Neural progenitor cell (in vitro differentiated cells): ENCODE measurements at regions not wholly inside any gene's neighbourhood (a gene's known extent, or its start where the extent isn't known, plus 50 kb on each side); places are given as distances from the start of the nearest gene placed in this dataset.
A peak's percentile ranks its signal among the peaks of the same experiment; 100 is the strongest.

Experiments used
- DNase-seq: peaks from one replicate; pipeline ENCODE4 v3.0.0-alpha.2; 2016; ENCODE audit warnings: low spot score
- H2AFZ ChIP-seq: fragments of 200-600 bp; sonication (generic); replicated peaks from 2 replicates; pipeline ENCODE4 v1.6.1; 2016; ENCODE audit warnings: antibody characterized with exemption
- H3F3A ChIP-seq: fragments of 200-600 bp; sonication (generic); 2 replicates; pipeline ENCODE4 v1.6.1; 2016; ENCODE audit warnings: antibody characterized with exemption, low read depth
- H3K27ac ChIP-seq: fragments of 200-600 bp; sonication (generic); 2 replicates; pipeline ENCODE4 v1.5.1; 2016; ENCODE audit warnings: mild to moderate bottlenecking
- H3K27me3 ChIP-seq: fragments of 200-600 bp; sonication (generic); 2 replicates; pipeline ENCODE4 v1.6.1; 2016; ENCODE audit warnings: mild to moderate bottlenecking, moderate library complexity
- H3K36me3 ChIP-seq: fragments of 200-600 bp; sonication (generic); 2 replicates; pipeline ENCODE4 v1.5.1; 2016
- H3K4me1 ChIP-seq: fragments of 200-600 bp; sonication (generic); 2 replicates; pipeline ENCODE4 v1.6.1; 2016; ENCODE audit warnings: mixed run types
- H3K4me2 ChIP-seq: fragments of 200-600 bp; sonication (generic); 2 replicates; pipeline ENCODE4 v1.6.1; 2016
- H3K4me3 ChIP-seq: fragments of 200-600 bp; sonication (generic); 2 replicates; pipeline ENCODE4 v1.5.1; 2016
- H3K79me2 ChIP-seq: fragments of 200-600 bp; sonication (generic); 2 replicates; pipeline ENCODE4 v1.6.1; 2016; ENCODE audit warnings: low read depth
- H3K9ac ChIP-seq: fragments of 200-600 bp; sonication (generic); 2 replicates; pipeline ENCODE4 v1.6.1; 2016
- H3K9me3 ChIP-seq: fragments of 200-600 bp; sonication (generic); 2 replicates; pipeline ENCODE4 v1.5.1; 2016; ENCODE audit warnings: low read depth
- H4K20me1 ChIP-seq: fragments of 200-600 bp; sonication (generic); 2 replicates; pipeline ENCODE4 v1.6.1; 2016; ENCODE audit warnings: low read depth
- H3K27ac Mint-ChIP-seq: 3 replicates; pipeline ENCODE4 v1.8.0; 2021; ENCODE audit warnings: mixed read lengths
- H3K27me3 Mint-ChIP-seq: 2 replicates; pipeline ENCODE4 v1.8.0; 2022; ENCODE audit warnings: low read depth, mild to moderate bottlenecking, inconsistent platforms, moderate library complexity, mixed read lengths; ENCODE audit not compliant: insufficient read depth
- H3K36me3 Mint-ChIP-seq: 3 replicates; pipeline ENCODE4 v1.8.0; 2021; ENCODE audit warnings: mixed read lengths
- H3K4me1 Mint-ChIP-seq: 3 replicates; pipeline ENCODE4 v1.8.0; 2021; ENCODE audit warnings: mixed read lengths
- H3K4me3 Mint-ChIP-seq: 3 replicates; pipeline ENCODE4 v1.8.0; 2021; ENCODE audit warnings: mild to moderate bottlenecking, moderate library complexity, mixed read lengths
- H3K9me3 Mint-ChIP-seq: 3 replicates; pipeline ENCODE4 v1.8.0; 2020; ENCODE audit warnings: mixed read lengths
- CTCF ChIP-seq: fragments of 200-600 bp; sonication (generic); IDR thresholded peaks from 2 replicates; pipeline ENCODE4 v1.5.1; 2017; ENCODE audit warnings: antibody characterized with exemption, mild to moderate bottlenecking
- EZH2 ChIP-seq: fragments of 200-600 bp; sonication (generic); IDR thresholded peaks from 2 replicates; pipeline ENCODE4 v1.6.1; 2017; ENCODE audit warnings: antibody characterized with exemption, mild to moderate bottlenecking, moderate library complexity
- EZH2phosphoT487 ChIP-seq: fragments of 200-600 bp; sonication (generic); IDR thresholded peaks from 2 replicates; pipeline ENCODE4 v1.6.1; 2017; ENCODE audit warnings: antibody characterized with exemption

GRCh38 chr7:31190906-31191305 is 138.8 kb downstream of the ADCYAP1R1 start:
- no peak for DNase-seq
- H3K9ac ChIP-seq = no peak overlapping the region
- H3K27me3 ChIP-seq = peaks cover 18% of the 10 kb centered on the region
- no peaks in the 10 kb centered on the region for H4K20me1 ChIP-seq
- Mint-ChIP-seq H3K9me3 (peaks cover 1% of the 10 kb centered on the region), H3K36me3 (no peaks in the 10 kb centered on the region), H3K27ac (no peak overlapping the region), H3K4me1 (peaks cover 9% of the 10 kb centered on the region), H3K4me3 (no peak overlapping the region), H3K27me3 (peaks cover 4% of the 10 kb centered on the region)
- no peak overlapping the region for H3K4me3 ChIP-seq
- no peaks in the 10 kb centered on the region for H3K36me3 ChIP-seq
- TF ChIP-seq EZH2 (no peak), EZH2phosphoT487 (no peak), CTCF (no peak)
- no peak overlapping the region for H3K27ac ChIP-seq
- no peaks in the 10 kb centered on the region for H3K4me1 ChIP-seq
- H3K4me2 ChIP-seq = no peak overlapping the region
- no peaks in the 10 kb centered on the region for H3K79me2 ChIP-seq
- H3F3A ChIP-seq = no peaks in the 10 kb centered on the region
- H2AFZ ChIP-seq = no peak overlapping the region
- H3K9me3 ChIP-seq = no peaks in the 10 kb centered on the region

- Histone ChIP-seq H4K20me1 (no peaks in the 10 kb centered on the region), H3K36me3 (no peaks in the 10 kb centered on the region), H3K27ac (no peak overlapping the region), H3F3A (no peaks in the 10 kb centered on the region), H3K4me2 (no peak overlapping the region), H3K9me3 (no peaks in the 10 kb centered on the region), H3K4me1 (no peaks in the 10 kb centered on the region), H3K9ac (no peak overlapping the region), H3K27me3 (no peaks in the 10 kb centered on the region), H2AFZ (peak overlapping the region; percentile 58), H3K79me2 (no peaks in the 10 kb centered on the region), H3K4me3 (no peak overlapping the region)
- H3K4me3 Mint-ChIP-seq = no peak overlapping the region
- H3K36me3 Mint-ChIP-seq = peaks cover 2% of the 10 kb centered on the region
- peak; percentile 13 for DNase-seq
- peak overlapping the region; percentile 79 for H3K27ac Mint-ChIP-seq
- peaks cover 10% of the 10 kb centered on the region for H3K9me3 Mint-ChIP-seq
- H3K4me1 Mint-ChIP-seq = peaks cover 9% of the 10 kb centered on the region
- H3K27me3 Mint-ChIP-seq = no peaks in the 10 kb centered on the region
- TF ChIP-seq EZH2phosphoT487 (no peak), EZH2 (no peak), CTCF (no peak)
Measured at GRCh38 chr7:31186202-31186601, 134.1 kb downstream of the ADCYAP1R1 start.

GRCh38 chr7:31175672-31176071 is 123.6 kb downstream of the ADCYAP1R1 start:
- peak; percentile 11 for DNase-seq
- Mint-ChIP-seq H3K4me1 (no peaks in the 10 kb centered on the region), H3K27ac (no peak overlapping the region)

More at GRCh38 chr7:31175672-31176071, 123.6 kb downstream of the ADCYAP1R1 start:
- no peaks in the 10 kb centered on the region for H3K4me1 ChIP-seq
- no peaks in the 10 kb centered on the region for H3F3A ChIP-seq
- no peak overlapping the region for H3K4me3 Mint-ChIP-seq
- H3K79me2 ChIP-seq = no peaks in the 10 kb centered on the region
- H3K4me3 ChIP-seq = no peak overlapping the region
- no peaks in the 10 kb centered on the region for H3K9me3 ChIP-seq
- no peaks in the 10 kb centered on the region for H3K9me3 Mint-ChIP-seq
- no peaks in the 10 kb centered on the region for H3K36me3 Mint-ChIP-seq
- H3K27ac ChIP-seq = no peak overlapping the region
- no peaks in the 10 kb centered on the region for H4K20me1 ChIP-seq
- H3K9ac ChIP-seq = no peak overlapping the region
- H3K27me3 Mint-ChIP-seq = peaks cover 2% of the 10 kb centered on the region
- H3K4me2 ChIP-seq = no peak overlapping the region
- TF ChIP-seq EZH2phosphoT487 = no peak
- TF ChIP-seq CTCF = peak; percentile 44
- H2AFZ ChIP-seq = no peak overlapping the region
- H3K36me3 ChIP-seq = no peaks in the 10 kb centered on the region
- H3K27me3 ChIP-seq = no peaks in the 10 kb centered on the region
